ENCODE measurements at regions not wholly inside any gene's neighbourhood (a gene's known extent, or its start where the extent isn't known, plus 50 kb on each side); places are given as distances from the start of the nearest gene placed in this dataset.

DNA sequence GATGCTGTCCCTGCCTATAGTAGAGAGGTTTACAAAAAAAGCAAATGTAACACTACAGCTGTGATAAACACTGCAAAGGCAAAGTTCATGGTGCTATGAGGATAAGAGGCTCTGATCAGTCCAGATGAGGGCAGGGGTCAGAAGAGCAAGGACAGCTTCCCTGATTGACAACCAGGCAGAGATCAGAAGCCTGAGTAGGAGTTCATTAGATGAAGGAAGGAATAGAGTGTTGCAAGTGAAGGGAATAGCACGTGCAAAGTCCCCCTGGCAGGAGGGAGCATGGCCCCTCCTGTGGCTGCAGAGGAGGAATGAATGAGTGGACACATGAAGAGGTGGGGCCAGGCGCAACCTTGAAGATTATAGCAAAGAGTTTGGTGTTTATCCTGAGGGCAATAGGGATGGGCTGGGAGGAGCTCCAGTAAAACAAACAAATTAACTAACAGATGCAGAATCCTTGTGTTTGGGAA is 208.4 kb upstream of the IRX5 start:
- Histone ChIP-seq H3K36me3 (ENCODE audit: insufficient read depth, low read length) (no peaks in the 10 kb centered on the region), H3K79me2 (ENCODE audit: low read length) (no peaks in the 10 kb centered on the region)

DNA sequence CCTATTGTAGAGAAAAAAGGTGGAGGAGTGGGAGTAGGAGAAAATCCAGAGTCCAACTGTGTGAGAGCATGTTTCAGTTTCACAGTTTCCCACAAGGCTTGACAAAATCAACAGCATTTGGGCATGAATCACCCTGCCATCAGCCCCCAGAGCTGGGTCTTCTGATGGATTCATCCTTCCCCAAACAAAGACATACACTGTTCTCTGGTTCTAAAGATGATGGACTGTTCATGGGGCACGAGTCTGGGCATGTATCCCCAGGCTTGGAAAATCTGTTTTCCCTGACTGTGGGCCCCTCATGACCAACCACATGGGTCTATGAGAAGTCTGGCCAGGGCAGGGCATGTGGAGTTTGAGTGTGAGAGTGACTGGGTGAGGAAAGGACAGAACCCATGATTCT is 210.4 kb upstream of the IRX5 start:
- H4K20me1 ChIP-seq (ENCODE audit: insufficient read depth, low read depth, low read length) = no peaks in the 10 kb centered on the region

More for the DNA sequence above, 208.4 kb upstream of the IRX5 start:
- Histone ChIP-seq H3K27me3 (ENCODE audit: low read length) (no peaks in the 10 kb centered on the region), H3K9me3 (ENCODE audit: low read length) (no peaks in the 10 kb centered on the region), H3K4me3 (ENCODE audit: low read length) (no peak overlapping the region), H3K4me2 (ENCODE audit: low read depth, low read length, poor library complexity, severe bottlenecking) (no peak overlapping the region), H3K4me1 (ENCODE audit: low read length) (no peaks in the 10 kb centered on the region), H3K27ac (ENCODE audit: low read length) (no peak overlapping the region), H4K20me1 (ENCODE audit: insufficient read depth, low read depth, low read length) (no peaks in the 10 kb centered on the region), H2AFZ (ENCODE audit: low read length) (no peak overlapping the region), H3K9me2 (replicated peaks; ENCODE audit: insufficient read depth, low read length) (no peaks in the 10 kb centered on the region), H3K9ac (ENCODE audit: low read length) (no peak overlapping the region)
- DNase-seq = no peak

DNA sequence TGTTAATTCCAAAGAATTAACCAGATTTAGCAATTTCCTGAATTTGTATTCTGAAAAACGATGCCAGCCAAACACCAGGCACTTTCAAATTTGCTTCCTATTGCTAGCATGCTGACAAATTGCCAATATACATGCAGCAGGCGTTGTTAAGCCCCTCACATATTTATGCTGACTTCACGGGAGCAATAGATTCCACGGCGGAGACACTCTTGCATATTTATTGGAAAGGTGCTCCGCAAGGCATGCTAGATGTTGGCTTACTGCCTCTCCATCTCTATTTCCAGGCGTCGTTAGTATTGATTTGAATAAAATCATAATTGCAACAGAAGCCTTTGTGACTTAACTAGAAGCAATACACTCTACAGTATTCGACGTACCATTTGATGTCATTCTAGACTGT is 211.0 kb upstream of the IRX5 start:
- H3K4me3 ChIP-seq (ENCODE audit: low read length) = no peak overlapping the region
- H3K79me2 ChIP-seq (ENCODE audit: low read length) = no peaks in the 10 kb centered on the region
- H3K27ac ChIP-seq (ENCODE audit: low read length) = no peak overlapping the region
- H3K4me1 ChIP-seq (ENCODE audit: low read length) = no peaks in the 10 kb centered on the region
- no peaks in the 10 kb centered on the region for H3K9me3 ChIP-seq (ENCODE audit: low read length)
- DNase-seq = no peak
- no peak overlapping the region for H3K9ac ChIP-seq (ENCODE audit: low read length)
- no peaks in the 10 kb centered on the region for H3K9me2 ChIP-seq (replicated peaks; ENCODE audit: insufficient read depth, low read length)
- no peaks in the 10 kb centered on the region for H3K36me3 ChIP-seq (ENCODE audit: insufficient read depth, low read length)
- H3K4me2 ChIP-seq (ENCODE audit: low read depth, low read length, poor library complexity, severe bottlenecking) = no peak overlapping the region
- H2AFZ ChIP-seq (ENCODE audit: low read length) = no peak overlapping the region
- H3K27me3 ChIP-seq (ENCODE audit: low read length) = no peaks in the 10 kb centered on the region
- H4K20me1 ChIP-seq (ENCODE audit: insufficient read depth, low read depth, low read length) = no peaks in the 10 kb centered on the region

More for the DNA sequence above, 210.4 kb upstream of the IRX5 start:
- Histone ChIP-seq H3K4me1 (ENCODE audit: low read length) (no peaks in the 10 kb centered on the region), H3K27ac (ENCODE audit: low read length) (no peak overlapping the region), H3K9me3 (ENCODE audit: low read length) (no peaks in the 10 kb centered on the region), H3K27me3 (ENCODE audit: low read length) (no peaks in the 10 kb centered on the region), H3K79me2 (ENCODE audit: low read length) (no peaks in the 10 kb centered on the region), H3K4me3 (ENCODE audit: low read length) (no peak overlapping the region), H3K4me2 (ENCODE audit: low read depth, low read length, poor library complexity, severe bottlenecking) (no peak overlapping the region), H3K9me2 (replicated peaks; ENCODE audit: insufficient read depth, low read length) (no peaks in the 10 kb centered on the region), H2AFZ (ENCODE audit: low read length) (no peak overlapping the region), H3K9ac (ENCODE audit: low read length) (no peak overlapping the region), H3K36me3 (ENCODE audit: insufficient read depth, low read length) (no peaks in the 10 kb centered on the region)
- DNase-seq = no peak

- Histone ChIP-seq H3K27ac (ENCODE audit: low read length) (no peak overlapping the region), H3K79me2 (ENCODE audit: low read length) (no peaks in the 10 kb centered on the region), H3K9me3 (ENCODE audit: low read length) (no peaks in the 10 kb centered on the region), H3K9me2 (replicated peaks; ENCODE audit: insufficient read depth, low read length) (no peaks in the 10 kb centered on the region), H3K27me3 (ENCODE audit: low read length) (no peaks in the 10 kb centered on the region), H2AFZ (ENCODE audit: low read length) (no peak overlapping the region), H3K4me3 (ENCODE audit: low read length) (no peak overlapping the region), H3K36me3 (ENCODE audit: insufficient read depth, low read length) (no peaks in the 10 kb centered on the region), H3K4me2 (ENCODE audit: low read depth, low read length, poor library complexity, severe bottlenecking) (no peak overlapping the region), H3K9ac (ENCODE audit: low read length) (no peak overlapping the region), H4K20me1 (ENCODE audit: insufficient read depth, low read depth, low read length) (no peaks in the 10 kb centered on the region), H3K4me1 (ENCODE audit: low read length) (no peaks in the 10 kb centered on the region)
- DNase-seq = no peak
Observed at GRCh38 chr16:54718376-54718775, 212.3 kb upstream of the IRX5 start.

DNA sequence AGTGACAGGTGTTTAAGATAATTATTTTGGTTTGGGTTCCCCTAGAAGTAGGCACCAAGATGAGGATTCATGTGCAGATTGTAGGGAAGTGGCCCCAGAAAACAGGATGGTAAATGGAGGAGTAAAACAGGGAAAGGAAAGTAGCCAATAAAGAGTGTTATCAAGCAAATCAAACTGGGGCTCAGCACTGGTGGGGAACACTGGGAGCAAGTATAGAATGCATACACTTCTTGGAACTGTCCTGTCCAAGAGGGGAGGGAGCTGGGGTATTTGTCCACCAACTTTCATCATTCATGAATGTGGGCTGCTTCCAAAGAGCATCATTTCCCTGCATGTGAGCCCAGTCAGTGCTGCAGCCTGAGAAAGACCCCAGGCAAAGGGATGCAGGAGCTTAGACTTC is 215.7 kb upstream of the IRX5 start:
- no peak for DNase-seq
- no peaks in the 10 kb centered on the region for H3K79me2 ChIP-seq (ENCODE audit: low read length)

GRCh38 chr16:54712866-54713265 is 217.8 kb upstream of the IRX5 start:
- no peak overlapping the region for H2AFZ ChIP-seq (ENCODE audit: low read length)
- no peaks in the 10 kb centered on the region for H3K36me3 ChIP-seq (ENCODE audit: insufficient read depth, low read length)
- no peak overlapping the region for H3K4me2 ChIP-seq (ENCODE audit: low read depth, low read length, poor library complexity, severe bottlenecking)
- no peaks in the 10 kb centered on the region for H4K20me1 ChIP-seq (ENCODE audit: insufficient read depth, low read depth, low read length)
- H3K4me1 ChIP-seq (ENCODE audit: low read length) = no peaks in the 10 kb centered on the region
- DNase-seq = no peak
- no peak overlapping the region for H3K9ac ChIP-seq (ENCODE audit: low read length)
- H3K27me3 ChIP-seq (ENCODE audit: low read length) = no peaks in the 10 kb centered on the region
- H3K9me3 ChIP-seq (ENCODE audit: low read length) = no peaks in the 10 kb centered on the region
- H3K9me2 ChIP-seq (replicated peaks; ENCODE audit: insufficient read depth, low read length) = no peaks in the 10 kb centered on the region
- H3K27ac ChIP-seq (ENCODE audit: low read length) = no peak overlapping the region
- H3K4me3 ChIP-seq (ENCODE audit: low read length) = no peak overlapping the region
- H3K79me2 ChIP-seq (ENCODE audit: low read length) = no peaks in the 10 kb centered on the region

More for the DNA sequence above, 215.7 kb upstream of the IRX5 start:
- Histone ChIP-seq H2AFZ (ENCODE audit: low read length) (no peak overlapping the region), H3K36me3 (ENCODE audit: insufficient read depth, low read length) (no peaks in the 10 kb centered on the region), H3K4me1 (ENCODE audit: low read length) (no peaks in the 10 kb centered on the region), H3K27me3 (ENCODE audit: low read length) (no peaks in the 10 kb centered on the region), H3K27ac (ENCODE audit: low read length) (no peak overlapping the region), H3K9ac (ENCODE audit: low read length) (no peak overlapping the region), H3K9me2 (replicated peaks; ENCODE audit: insufficient read depth, low read length) (no peaks in the 10 kb centered on the region), H3K9me3 (ENCODE audit: low read length) (no peaks in the 10 kb centered on the region), H3K4me2 (ENCODE audit: low read depth, low read length, poor library complexity, severe bottlenecking) (no peak overlapping the region), H4K20me1 (ENCODE audit: insufficient read depth, low read depth, low read length) (no peaks in the 10 kb centered on the region), H3K4me3 (ENCODE audit: low read length) (no peak overlapping the region)

DNA sequence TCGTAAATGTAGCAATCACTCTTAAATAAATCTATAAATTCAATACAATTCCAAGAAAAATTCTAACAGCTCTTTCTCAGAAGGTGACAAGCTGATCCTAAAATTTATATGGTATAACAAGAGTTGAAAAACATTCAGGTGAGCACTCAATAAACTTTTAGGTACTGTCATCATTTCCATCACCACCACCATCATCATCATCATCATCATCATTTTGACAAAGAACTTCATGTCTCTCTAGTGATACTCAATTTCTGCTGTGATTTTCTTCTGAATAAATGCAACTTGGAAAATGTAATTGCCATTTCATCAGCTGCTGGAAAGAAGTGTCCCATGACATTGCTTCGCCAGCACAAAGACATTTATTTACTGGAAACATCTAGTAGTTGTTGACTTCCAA is 222.9 kb upstream of the IRX5 start:
- Histone ChIP-seq H3K4me2 (ENCODE audit: low read depth, low read length, poor library complexity, severe bottlenecking) (no peak overlapping the region), H3K9ac (ENCODE audit: low read length) (no peak overlapping the region), H3K9me3 (ENCODE audit: low read length) (no peaks in the 10 kb centered on the region), H4K20me1 (ENCODE audit: insufficient read depth, low read depth, low read length) (no peaks in the 10 kb centered on the region), H3K4me3 (ENCODE audit: low read length) (no peak overlapping the region), H3K79me2 (ENCODE audit: low read length) (no peaks in the 10 kb centered on the region), H3K27me3 (ENCODE audit: low read length) (no peaks in the 10 kb centered on the region), H3K27ac (ENCODE audit: low read length) (no peak overlapping the region), H2AFZ (ENCODE audit: low read length) (no peak overlapping the region), H3K36me3 (ENCODE audit: insufficient read depth, low read length) (no peaks in the 10 kb centered on the region), H3K9me2 (replicated peaks; ENCODE audit: insufficient read depth, low read length) (no peaks in the 10 kb centered on the region), H3K4me1 (ENCODE audit: low read length) (no peaks in the 10 kb centered on the region)
- DNase-seq = no peak

- no peak overlapping the region for H3K27ac ChIP-seq (ENCODE audit: low read length)
- no peaks in the 10 kb centered on the region for H3K36me3 ChIP-seq (ENCODE audit: insufficient read depth, low read length)
- no peaks in the 10 kb centered on the region for H4K20me1 ChIP-seq (ENCODE audit: insufficient read depth, low read depth, low read length)
- no peaks in the 10 kb centered on the region for H3K79me2 ChIP-seq (ENCODE audit: low read length)
- no peaks in the 10 kb centered on the region for H3K4me1 ChIP-seq (ENCODE audit: low read length)
- no peaks in the 10 kb centered on the region for H3K9me2 ChIP-seq (replicated peaks; ENCODE audit: insufficient read depth, low read length)
- no peak overlapping the region for H3K9ac ChIP-seq (ENCODE audit: low read length)
- H3K4me3 ChIP-seq (ENCODE audit: low read length) = no peak overlapping the region
- no peaks in the 10 kb centered on the region for H3K9me3 ChIP-seq (ENCODE audit: low read length)
- DNase-seq = no peak
- H2AFZ ChIP-seq (ENCODE audit: low read length) = no peak overlapping the region
- no peak overlapping the region for H3K4me2 ChIP-seq (ENCODE audit: low read depth, low read length, poor library complexity, severe bottlenecking)
- H3K27me3 ChIP-seq (ENCODE audit: low read length) = no peaks in the 10 kb centered on the region
Observed at GRCh38 chr16:54706406-54706805, 224.3 kb upstream of the IRX5 start.

GRCh38 chr16:54703339-54703738 is 227.3 kb upstream of the IRX5 start:
- Histone ChIP-seq H3K36me3 (ENCODE audit: insufficient read depth, low read length) (no peaks in the 10 kb centered on the region), H3K4me3 (ENCODE audit: low read length) (no peak overlapping the region), H3K79me2 (ENCODE audit: low read length) (no peaks in the 10 kb centered on the region), H3K4me2 (ENCODE audit: low read depth, low read length, poor library complexity, severe bottlenecking) (no peak overlapping the region), H3K27me3 (ENCODE audit: low read length) (no peaks in the 10 kb centered on the region), H2AFZ (ENCODE audit: low read length) (no peak overlapping the region), H3K27ac (ENCODE audit: low read length) (no peak overlapping the region), H3K9me2 (replicated peaks; ENCODE audit: insufficient read depth, low read length) (no peaks in the 10 kb centered on the region), H3K9me3 (ENCODE audit: low read length) (no peaks in the 10 kb centered on the region), H4K20me1 (ENCODE audit: insufficient read depth, low read depth, low read length) (no peaks in the 10 kb centered on the region), H3K9ac (ENCODE audit: low read length) (no peak overlapping the region), H3K4me1 (ENCODE audit: low read length) (no peaks in the 10 kb centered on the region)
- DNase-seq = no peak

Data from Karpas-422 (cell line).